ENCODE measurements at regions not wholly inside any gene's neighbourhood (a gene's known extent, or its start where the extent isn't known, plus 50 kb on each side); places are given as distances from the start of the nearest gene placed in this dataset.

DNA sequence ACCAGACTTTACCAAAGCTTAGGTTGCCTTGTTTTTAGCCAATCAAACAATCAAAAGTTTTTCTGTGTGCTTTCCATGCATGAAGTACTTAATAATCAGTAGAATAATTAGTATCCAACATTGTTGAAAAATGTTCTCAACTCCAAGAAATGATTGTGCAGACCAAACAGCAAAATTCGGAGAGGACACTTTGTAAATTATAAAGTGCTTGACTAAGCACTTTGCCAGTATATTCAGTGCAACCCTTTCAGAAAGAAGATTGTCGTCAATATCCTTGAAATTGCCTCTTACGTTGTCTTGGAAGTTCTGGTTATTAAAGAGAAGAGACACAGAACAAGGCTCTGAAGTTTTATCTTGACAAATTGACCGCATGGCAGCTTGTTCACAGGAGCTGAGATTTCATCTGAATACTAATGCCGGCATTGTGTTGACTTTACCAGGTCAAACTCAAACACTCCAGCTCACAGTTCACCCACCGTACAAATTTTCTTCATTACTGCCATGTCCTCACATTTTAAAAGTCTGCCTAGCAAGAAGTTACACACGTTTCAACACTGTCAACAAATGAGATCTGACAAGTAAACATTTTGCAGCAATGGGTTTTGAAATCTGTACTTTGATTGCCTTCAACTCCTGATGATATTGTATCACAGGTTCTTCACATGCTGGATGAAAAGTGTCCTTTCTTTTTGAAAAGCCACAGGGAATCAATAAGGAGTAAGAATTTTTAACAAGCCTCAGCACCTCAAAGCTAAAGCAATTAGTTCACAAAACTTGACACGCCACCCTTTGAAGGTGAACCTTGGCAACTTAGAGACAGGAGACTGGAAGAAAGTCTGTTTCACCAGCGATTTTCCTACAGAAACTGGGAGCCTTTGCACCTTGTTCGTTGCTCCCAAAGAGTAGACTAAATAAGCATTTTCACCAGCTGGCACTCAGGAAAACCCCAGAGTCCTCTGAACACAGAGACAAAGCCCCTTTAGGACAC, 150.9 kb downstream of the RFC3 start:
- intact Hi-C loops (cut with micrococcal nuclease), result no loop called here
- ChIA-PET POLR2A (ENCODE audit: unreplicated experiment) (no interaction called here), CTCF (interaction anchor here (0.6 kb wide), 2 partner anchors 9 to 1171 kb away, joined by 3 read pairs; no protein-coding TSS in a partner anchor)

More for the DNA sequence above, 150.9 kb downstream of the RFC3 start:
- Histone ChIP-seq H2BK15ac (ENCODE audit: low read depth, low read length) (no peak overlapping the region), H3K23ac (ENCODE audit: low read depth, low read length) (no peak overlapping the region), H2BK120ac (ENCODE audit: low read depth, low read length) (no peak overlapping the region), H3K36me3 (ENCODE audit: control insufficient read depth, insufficient read depth, low read length) (no peaks in the 10 kb centered on the region), H4K8ac (ENCODE audit: low read depth in 2 of 2, low read length in 2 of 2) (no peak overlapping the region), H2BK20ac (ENCODE audit: low read depth, low read length) (no peak overlapping the region), H2AFZ (replicated peaks; ENCODE audit: low read length, poor library complexity) (no peak overlapping the region), H3K79me1 (ENCODE audit: low read depth in 1 of 2, low read length in 2 of 2) (no peaks in the 10 kb centered on the region), H3K27ac (ENCODE audit: insufficient read depth, low read length) (no peak overlapping the region), H3K14ac (replicated peaks; ENCODE audit: low read depth, low read length) (no peak overlapping the region), H3K18ac (ENCODE audit: low read depth, low read length) (no peak overlapping the region), H2AK5ac (ENCODE audit: low read depth, low read length) (no peak overlapping the region), H3K4ac (ENCODE audit: low read depth, low read length) (no peak overlapping the region), H3K4me1 (ENCODE audit: control insufficient read depth, insufficient read depth, low read length) (no peaks in the 10 kb centered on the region), H4K20me1 (ENCODE audit: insufficient read depth, low read length) (no peaks in the 10 kb centered on the region), H3K4me3 (ENCODE audit: insufficient read depth, low read depth, low read length) (no peak overlapping the region), H2AK9ac (replicated peaks; ENCODE audit: low read depth, low read length, poor library complexity) (no peak overlapping the region), H4K91ac (ENCODE audit: insufficient read depth, low read depth, low read length) (no peak overlapping the region), H3K9ac (ENCODE audit: low read depth, low read length) (no peak overlapping the region), H3K9me1 (ENCODE audit: insufficient read depth, low read length) (no peaks in the 10 kb centered on the region), H4K5ac (ENCODE audit: low read depth, low read length) (no peak overlapping the region), H3K9me3 (ENCODE audit: control insufficient read depth, insufficient read depth, low read length) (no peaks in the 10 kb centered on the region), H3K27me3 (ENCODE audit: control insufficient read depth, insufficient read depth, low read length) (no peaks in the 10 kb centered on the region), H3K56ac (ENCODE audit: extremely low read depth, insufficient read depth, low read length) (no peak overlapping the region), H2BK5ac (ENCODE audit: low read depth, low read length, poor library complexity, severe bottlenecking) (no peak overlapping the region), H3K4me2 (ENCODE audit: low read depth, low read length) (no peak overlapping the region)
- TF ChIP-seq BHLHE40 (IDR thresholded peaks at IDR 0.05; ENCODE audit: low read depth, low read length) (no peak), MAFK (IDR thresholded peaks at IDR 0.05; ENCODE audit: low read depth, low read length) (peak; percentile 48)
- dilution Hi-C loops (cut with HindIII; ENCODE audit: low sequenced_read_pairs, unreplicated experiment), result no loop called here
- in situ Hi-C loops (cut with MboI; ENCODE audit: low sequenced_read_pairs), result no loop called here
- 40% methylated on average over 5 of the region's 10 CpGs; no CpG with 5 or more reads in 1 of the 2 experiments for WGBS, 2 experiments (ENCODE audit: extremely low coverage in 2 of 2, insufficient read length in 1 of 2)
- ATAC-seq (ENCODE audit: low read depth), result no peak
- no TSS peak for BruUV-seq (replicated peaks)
- DNase-seq, result no peak

All from IMR-90 (cell line).